22Rv1 (cell line): ENCODE measurements at regions not wholly inside any gene's neighbourhood (a gene's known extent, or its start where the extent isn't known, plus 50 kb on each side); places are given as distances from the start of the nearest gene placed in this dataset.

Experiments used
- ZFX ChIP-seq: fragments of 450-650 bp; IDR thresholded peaks from 2 replicates; pipeline ENCODE4 v1.6.1; 2017; ENCODE audit warnings: antibody characterized with exemption, borderline replicate concordance
- TF ChIP-seq, protein P1 (sequence below): fragments of 450-650 bp; IDR thresholded peaks from 2 replicates; pipeline ENCODE4 v1.5.1; 2017; ENCODE audit warnings: mild to moderate bottlenecking

DNA sequence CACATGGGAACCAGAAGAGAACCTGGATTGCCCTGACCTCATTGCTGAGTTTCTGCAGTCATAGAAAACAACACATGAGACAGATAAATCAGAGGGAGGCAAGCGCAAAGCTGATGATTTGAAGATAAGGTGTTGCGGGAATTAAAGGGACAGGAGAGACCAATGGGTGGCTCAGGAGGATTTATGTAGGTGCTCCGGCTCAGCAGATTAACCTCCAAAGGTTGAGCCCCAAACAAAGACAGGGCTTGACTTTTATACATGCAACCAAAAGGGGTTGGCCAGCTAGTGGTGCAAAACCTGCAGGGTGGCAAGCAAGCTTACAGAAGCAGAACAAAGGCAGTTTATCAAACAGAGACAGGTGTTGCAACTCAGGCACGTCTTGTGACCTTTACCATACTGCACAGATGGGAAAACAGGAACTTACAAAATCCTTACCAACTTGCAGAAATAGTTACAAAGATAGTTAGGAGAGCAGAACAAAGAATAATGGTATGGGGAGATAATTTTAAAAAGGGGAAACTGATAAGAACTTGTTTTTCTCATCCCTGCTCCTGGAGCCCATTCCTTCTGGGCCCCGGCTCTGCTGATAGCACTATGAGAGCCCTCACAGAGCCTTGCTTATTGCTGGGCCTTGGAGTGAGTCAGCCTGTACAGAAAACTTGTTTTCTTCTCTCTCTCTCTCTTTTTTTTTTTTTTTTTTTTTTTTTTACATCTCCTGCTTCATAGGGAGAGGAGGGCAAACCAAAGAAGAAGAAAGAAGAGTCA is 93.6 kb downstream of the SNRPE start:
- TF ChIP-seq, protein P1, sequence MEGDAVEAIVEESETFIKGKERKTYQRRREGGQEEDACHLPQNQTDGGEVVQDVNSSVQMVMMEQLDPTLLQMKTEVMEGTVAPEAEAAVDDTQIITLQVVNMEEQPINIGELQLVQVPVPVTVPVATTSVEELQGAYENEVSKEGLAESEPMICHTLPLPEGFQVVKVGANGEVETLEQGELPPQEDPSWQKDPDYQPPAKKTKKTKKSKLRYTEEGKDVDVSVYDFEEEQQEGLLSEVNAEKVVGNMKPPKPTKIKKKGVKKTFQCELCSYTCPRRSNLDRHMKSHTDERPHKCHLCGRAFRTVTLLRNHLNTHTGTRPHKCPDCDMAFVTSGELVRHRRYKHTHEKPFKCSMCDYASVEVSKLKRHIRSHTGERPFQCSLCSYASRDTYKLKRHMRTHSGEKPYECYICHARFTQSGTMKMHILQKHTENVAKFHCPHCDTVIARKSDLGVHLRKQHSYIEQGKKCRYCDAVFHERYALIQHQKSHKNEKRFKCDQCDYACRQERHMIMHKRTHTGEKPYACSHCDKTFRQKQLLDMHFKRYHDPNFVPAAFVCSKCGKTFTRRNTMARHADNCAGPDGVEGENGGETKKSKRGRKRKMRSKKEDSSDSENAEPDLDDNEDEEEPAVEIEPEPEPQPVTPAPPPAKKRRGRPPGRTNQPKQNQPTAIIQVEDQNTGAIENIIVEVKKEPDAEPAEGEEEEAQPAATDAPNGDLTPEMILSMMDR = no peak
- TF ChIP-seq ZFX = no peak
